Cerebellar cortex (tissue), 1 donor: ENCODE measurements at regions not wholly inside any gene's neighbourhood (a gene's known extent, or its start where the extent isn't known, plus 50 kb on each side); places are given as distances from the start of the nearest gene placed in this dataset.
A peak's percentile ranks its signal among the peaks of the same experiment; 100 is the strongest.
"Not testable (repeated sequence)": the region's sequence is repeated elsewhere in the genome, so short reads cannot be mapped to it uniquely, and the experiment has no call there.

ENCODE experiments used
- DNase-seq: peaks from one replicate; pipeline ENCODE4 v3.0.0-alpha.2; 2015; ENCODE audit warnings: low spot score

- DNase-seq, result not testable (repeated sequence)
Measured at GRCh38 chr5:122515210-122515609, 203.2 kb downstream of the SNCAIP start.

- peak; percentile 54 for DNase-seq
Measured at GRCh38 chr5:122515709-122516431, 203.8 kb downstream of the SNCAIP start.

GRCh38 chr5:122516432-122516743, 204.4 kb downstream of the SNCAIP start:
- DNase-seq, result no peak

- no peak for DNase-seq
Measured at GRCh38 chr5:122517091-122517490, 205.1 kb downstream of the SNCAIP start.

GRCh38 chr5:122523776-122524175, 211.7 kb downstream of the SNCAIP start:
- no peak for DNase-seq

- no peak for DNase-seq
Measured at GRCh38 chr5:122527547-122527946, 215.5 kb downstream of the SNCAIP start.

- no peak for DNase-seq
Measured at GRCh38 chr5:122532035-122532434, 220.0 kb downstream of the SNCAIP start.

GRCh38 chr5:122533825-122534224, 221.8 kb downstream of the SNCAIP start:
- no peak for DNase-seq

GRCh38 chr5:122534829-122535228, 222.8 kb downstream of the SNCAIP start:
- no peak for DNase-seq

- DNase-seq, result no peak
Measured at GRCh38 chr5:122541388-122541787, 229.4 kb downstream of the SNCAIP start.

GRCh38 chr5:122545986-122546385, 228.9 kb upstream of the SNX2 start:
- no peak for DNase-seq

- no peak for DNase-seq
Measured at GRCh38 chr5:122547219-122547618, 227.7 kb upstream of the SNX2 start.

GRCh38 chr5:122547669-122548068, 227.2 kb upstream of the SNX2 start:
- DNase-seq, result no peak

- no peak for DNase-seq
Measured at GRCh38 chr5:122559676-122560075, 215.2 kb upstream of the SNX2 start.

- DNase-seq, result no peak
Measured at GRCh38 chr5:122561209-122561608, 213.7 kb upstream of the SNX2 start.

GRCh38 chr5:122565331-122565730, 209.5 kb upstream of the SNX2 start:
- DNase-seq, result no peak

GRCh38 chr5:122576256-122577016, 198.4 kb upstream of the SNX2 start:
- DNase-seq, result no peak

GRCh38 chr5:122581629-122582028, 193.3 kb upstream of the SNX2 start:
- DNase-seq, result no peak

GRCh38 chr5:122584411-122585300, 190.2 kb upstream of the SNX2 start:
- no peak for DNase-seq

GRCh38 chr5:122585371-122585770, 189.5 kb upstream of the SNX2 start:
- no peak for DNase-seq

GRCh38 chr5:122586351-122586750, 188.5 kb upstream of the SNX2 start:
- DNase-seq, result no peak

GRCh38 chr5:122591828-122592227, 183.1 kb upstream of the SNX2 start:
- DNase-seq, result no peak

- DNase-seq, result no peak
Measured at GRCh38 chr5:122599000-122599399, 175.9 kb upstream of the SNX2 start.
